ENCODE measurements at regions not wholly inside any gene's neighbourhood (a gene's known extent, or its start where the extent isn't known, plus 50 kb on each side); places are given as distances from the start of the nearest gene placed in this dataset.

DNA sequence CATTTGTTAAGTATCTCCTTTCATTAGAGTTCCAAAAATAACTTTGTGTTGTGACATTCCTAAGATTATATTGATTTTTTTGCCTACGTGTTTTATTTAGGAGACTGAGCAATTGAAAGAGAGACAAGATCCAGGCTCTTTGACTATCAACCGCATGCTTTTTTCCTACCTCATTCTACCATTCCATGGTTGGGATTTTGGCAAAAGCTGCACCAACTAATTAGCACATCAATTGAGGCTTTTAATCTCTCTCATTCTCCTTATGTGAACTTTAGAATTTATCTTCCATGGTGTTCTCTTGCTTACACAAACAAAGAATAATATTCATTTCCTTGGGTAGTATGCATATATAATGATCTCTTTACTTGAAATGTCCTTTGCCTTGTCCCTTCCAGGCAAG, 338.7 kb upstream of the SMC2 start:
- TF ChIP-seq, protein P1, sequence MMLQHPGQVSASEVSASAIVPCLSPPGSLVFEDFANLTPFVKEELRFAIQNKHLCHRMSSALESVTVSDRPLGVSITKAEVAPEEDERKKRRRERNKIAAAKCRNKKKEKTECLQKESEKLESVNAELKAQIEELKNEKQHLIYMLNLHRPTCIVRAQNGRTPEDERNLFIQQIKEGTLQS (IDR thresholded peaks at IDR 0.05; ENCODE audit: insufficient read depth, low read depth, low read length): no peak
- no peak for TF ChIP-seq MAFK (IDR thresholded peaks at IDR 0.05; ENCODE audit: low read depth, low read length)
- TF ChIP-seq, protein P2, sequence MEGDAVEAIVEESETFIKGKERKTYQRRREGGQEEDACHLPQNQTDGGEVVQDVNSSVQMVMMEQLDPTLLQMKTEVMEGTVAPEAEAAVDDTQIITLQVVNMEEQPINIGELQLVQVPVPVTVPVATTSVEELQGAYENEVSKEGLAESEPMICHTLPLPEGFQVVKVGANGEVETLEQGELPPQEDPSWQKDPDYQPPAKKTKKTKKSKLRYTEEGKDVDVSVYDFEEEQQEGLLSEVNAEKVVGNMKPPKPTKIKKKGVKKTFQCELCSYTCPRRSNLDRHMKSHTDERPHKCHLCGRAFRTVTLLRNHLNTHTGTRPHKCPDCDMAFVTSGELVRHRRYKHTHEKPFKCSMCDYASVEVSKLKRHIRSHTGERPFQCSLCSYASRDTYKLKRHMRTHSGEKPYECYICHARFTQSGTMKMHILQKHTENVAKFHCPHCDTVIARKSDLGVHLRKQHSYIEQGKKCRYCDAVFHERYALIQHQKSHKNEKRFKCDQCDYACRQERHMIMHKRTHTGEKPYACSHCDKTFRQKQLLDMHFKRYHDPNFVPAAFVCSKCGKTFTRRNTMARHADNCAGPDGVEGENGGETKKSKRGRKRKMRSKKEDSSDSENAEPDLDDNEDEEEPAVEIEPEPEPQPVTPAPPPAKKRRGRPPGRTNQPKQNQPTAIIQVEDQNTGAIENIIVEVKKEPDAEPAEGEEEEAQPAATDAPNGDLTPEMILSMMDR (IDR thresholded peaks at IDR 0.05; ENCODE audit: control extremely low read depth in 1 of 3, insufficient read depth in 1 of 3, low read depth in 1 of 3, low read length in 3 of 3): no peak
- TF ChIP-seq POLR2A (IDR thresholded peaks at IDR 0.05; ENCODE audit: control extremely low read depth in 1 of 2, low read depth in 2 of 2, low read length in 2 of 2): no peak
- TF ChIP-seq EZH2 (IDR thresholded peaks at IDR 0.05; ENCODE audit: low read depth, low read length, severe bottlenecking): no peak
- TF ChIP-seq NRF1 (IDR thresholded peaks at IDR 0.05; ENCODE audit: low read depth, low read length): no peak
- no peak for TF ChIP-seq YY1 (IDR thresholded peaks at IDR 0.05; ENCODE audit: low read depth, low read length)
